VCaP (cell line): ENCODE measurements at regions not wholly inside any gene's neighbourhood (a gene's known extent, or its start where the extent isn't known, plus 50 kb on each side); places are given as distances from the start of the nearest gene placed in this dataset.

Source experiments
- H3K27ac ChIP-seq: fragments of 450-650 bp; 2 replicates; pipeline ENCODE4 v1.5.1; 2017
- TF ChIP-seq, protein P1 (sequence below): fragments of 450-650 bp; conservative IDR thresholded peaks from 2 replicates; pipeline ENCODE4 v1.5.1; 2017; ENCODE audit warnings: mild to moderate bottlenecking, moderate library complexity

DNA sequence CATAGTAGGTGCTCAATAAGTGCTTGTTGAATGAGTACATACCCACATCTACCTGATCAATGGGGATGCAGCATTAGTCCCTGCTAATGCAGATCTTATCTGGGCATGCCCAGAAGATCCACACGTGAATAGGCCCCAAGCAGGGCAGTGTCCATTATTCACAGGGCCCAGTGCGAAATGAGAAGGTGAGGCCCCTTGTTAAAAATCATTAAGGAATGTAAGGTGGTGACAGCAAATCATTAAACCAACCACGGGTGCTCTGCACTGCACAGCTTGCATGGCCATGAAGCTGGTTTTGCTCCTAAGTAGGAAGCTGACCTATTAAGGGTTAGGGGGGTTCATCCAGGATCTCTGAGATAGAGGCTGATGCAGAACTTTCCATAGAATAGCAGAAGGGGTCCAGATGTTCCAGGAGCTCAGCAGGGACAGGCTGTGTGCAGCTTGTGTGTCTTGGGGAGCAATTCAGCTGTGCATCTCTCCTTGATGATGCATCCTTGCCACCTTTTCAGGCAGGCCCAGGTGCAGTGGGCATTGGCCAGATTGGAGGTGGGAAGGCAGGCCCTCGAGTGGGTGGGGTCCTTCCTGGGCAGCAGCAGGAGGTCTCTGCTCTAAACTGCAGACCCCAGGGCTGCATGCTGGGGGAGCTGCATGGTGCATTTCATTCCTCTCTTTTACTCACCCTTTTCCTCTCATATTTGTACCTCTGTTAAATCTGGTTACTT lies 231.3 kb upstream of the PWP1 start:
- no peak overlapping the region for H3K27ac ChIP-seq
- TF ChIP-seq, protein P1, sequence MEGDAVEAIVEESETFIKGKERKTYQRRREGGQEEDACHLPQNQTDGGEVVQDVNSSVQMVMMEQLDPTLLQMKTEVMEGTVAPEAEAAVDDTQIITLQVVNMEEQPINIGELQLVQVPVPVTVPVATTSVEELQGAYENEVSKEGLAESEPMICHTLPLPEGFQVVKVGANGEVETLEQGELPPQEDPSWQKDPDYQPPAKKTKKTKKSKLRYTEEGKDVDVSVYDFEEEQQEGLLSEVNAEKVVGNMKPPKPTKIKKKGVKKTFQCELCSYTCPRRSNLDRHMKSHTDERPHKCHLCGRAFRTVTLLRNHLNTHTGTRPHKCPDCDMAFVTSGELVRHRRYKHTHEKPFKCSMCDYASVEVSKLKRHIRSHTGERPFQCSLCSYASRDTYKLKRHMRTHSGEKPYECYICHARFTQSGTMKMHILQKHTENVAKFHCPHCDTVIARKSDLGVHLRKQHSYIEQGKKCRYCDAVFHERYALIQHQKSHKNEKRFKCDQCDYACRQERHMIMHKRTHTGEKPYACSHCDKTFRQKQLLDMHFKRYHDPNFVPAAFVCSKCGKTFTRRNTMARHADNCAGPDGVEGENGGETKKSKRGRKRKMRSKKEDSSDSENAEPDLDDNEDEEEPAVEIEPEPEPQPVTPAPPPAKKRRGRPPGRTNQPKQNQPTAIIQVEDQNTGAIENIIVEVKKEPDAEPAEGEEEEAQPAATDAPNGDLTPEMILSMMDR, result no peak

DNA sequence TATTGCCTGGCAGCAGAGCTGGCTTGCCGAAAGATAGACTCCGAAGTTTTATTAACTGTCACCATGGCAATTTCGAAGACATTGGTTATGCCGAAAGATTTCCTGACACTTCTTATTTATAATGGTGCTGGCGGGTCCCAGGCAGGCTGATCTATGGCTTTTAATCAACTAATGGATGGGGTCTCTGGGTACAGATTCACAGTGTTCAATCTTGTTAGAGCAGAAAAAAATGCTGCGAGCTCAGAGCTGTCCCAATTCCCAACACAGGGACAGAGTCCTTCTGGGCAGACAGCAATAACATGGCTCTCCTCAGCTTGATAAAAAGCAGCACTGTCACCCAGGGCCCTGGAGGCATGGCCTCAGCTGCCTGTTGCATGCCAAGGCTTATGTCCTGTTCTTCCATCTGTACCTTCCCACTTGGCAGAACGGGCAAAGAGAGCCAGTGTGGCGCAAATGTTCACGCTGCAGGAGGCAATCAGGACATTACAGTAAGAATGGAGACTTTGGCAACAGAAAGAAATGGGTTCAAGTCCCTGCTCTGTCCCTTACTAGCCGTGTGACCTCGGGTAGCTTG lies 228.2 kb upstream of the PWP1 start:
- TF ChIP-seq, protein P1, result no peak

DNA sequence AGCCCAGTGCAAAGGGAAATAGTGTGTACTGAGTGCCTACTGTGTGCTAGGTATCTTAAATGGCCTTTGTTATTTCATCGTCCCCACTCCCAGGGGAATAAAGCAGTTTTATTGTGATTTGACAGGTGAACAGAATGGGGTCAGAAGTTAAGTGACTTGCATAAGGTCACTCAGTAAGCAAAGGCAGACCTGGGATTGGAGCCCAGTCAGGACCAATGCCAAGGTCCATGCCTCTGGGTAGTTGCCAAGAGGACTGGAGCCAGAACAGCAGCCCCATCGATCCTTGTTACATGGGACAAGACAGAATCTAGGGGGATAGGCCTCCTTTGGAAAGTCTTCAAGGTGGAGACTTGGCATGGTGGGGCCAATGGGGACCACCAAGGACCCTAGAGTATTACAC lies 227.4 kb upstream of the PWP1 start:
- TF ChIP-seq, protein P1, result no peak
- H3K27ac ChIP-seq, result no peak overlapping the region

More for the DNA sequence above, 228.2 kb upstream of the PWP1 start:
- H3K27ac ChIP-seq, result no peak overlapping the region

DNA sequence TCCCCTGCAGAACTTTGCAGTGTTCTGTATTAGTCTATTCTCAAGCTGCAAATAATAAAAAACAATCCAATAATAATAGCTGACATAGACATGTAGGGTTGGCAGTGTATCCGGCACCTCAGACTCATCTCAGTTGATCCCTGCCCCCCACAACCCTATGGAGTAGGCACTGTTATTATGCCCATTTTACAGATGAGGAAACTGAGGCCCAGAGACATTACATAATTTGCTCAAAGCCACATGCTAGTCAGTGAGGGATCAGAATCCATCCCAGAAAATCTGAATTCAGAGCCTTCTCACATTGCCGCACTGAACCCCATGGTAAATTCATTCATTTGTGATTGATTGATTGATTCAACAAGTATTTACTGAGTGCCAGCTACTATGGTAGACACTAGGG lies 226.6 kb upstream of the PWP1 start:
- TF ChIP-seq, protein P1, result no peak
- H3K27ac ChIP-seq, result no peak overlapping the region

DNA sequence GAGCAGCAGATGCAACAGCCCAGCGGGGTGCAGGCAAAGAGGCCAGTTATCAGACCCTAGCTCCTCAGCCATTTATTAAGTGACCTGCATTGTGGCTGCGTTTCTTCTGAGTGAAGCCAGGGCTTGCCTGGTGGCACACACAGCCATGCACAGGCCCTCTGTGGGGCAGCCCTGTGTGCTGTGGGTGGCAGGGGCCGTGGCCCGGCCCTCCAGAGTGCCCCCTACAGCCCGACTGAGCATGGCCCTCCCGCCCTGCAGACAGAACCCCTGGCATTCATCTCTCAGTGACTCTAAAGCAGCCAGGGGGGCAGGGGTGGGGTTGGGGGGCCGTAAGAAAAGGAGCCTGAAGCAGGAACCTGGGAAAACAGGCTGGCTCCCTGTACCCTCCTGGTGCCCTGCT lies 226.0 kb upstream of the PWP1 start:
- TF ChIP-seq, protein P1, result no peak
- H3K27ac ChIP-seq, result no peak overlapping the region

DNA sequence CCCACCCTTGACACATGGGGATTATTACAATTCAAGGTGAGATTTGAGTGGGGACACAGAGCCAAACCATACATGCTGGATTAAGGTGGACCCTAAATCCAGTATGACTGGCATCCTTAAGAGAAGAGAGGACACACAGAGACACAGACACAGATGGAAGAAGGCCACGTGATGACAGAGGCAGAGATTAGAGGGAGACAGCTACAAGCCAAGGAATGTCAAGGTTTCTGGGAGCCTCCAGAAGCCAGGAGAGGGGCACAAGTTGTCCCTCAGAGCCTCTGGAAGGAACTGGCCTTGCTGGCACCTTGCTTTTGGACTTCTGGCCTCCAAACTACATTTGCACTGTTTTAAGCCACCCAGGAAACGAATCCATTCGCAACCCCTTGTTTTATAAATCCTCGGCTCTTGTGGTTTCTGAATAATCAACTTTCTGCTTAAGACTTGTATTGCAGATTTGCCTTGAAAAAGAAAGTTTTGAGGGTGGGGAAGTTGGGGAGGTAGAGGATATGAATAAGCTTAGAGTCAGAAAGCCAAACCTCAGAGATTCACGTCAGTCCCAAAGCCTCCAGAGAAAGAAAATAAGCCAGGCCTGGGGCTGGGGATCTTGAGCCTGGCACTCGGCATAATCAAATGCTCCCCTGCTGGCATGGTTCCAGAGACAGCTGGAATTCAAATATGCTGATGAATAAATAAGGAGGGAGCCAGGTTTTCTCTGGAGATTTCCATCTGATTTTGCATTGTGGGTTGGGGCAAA lies 224.2 kb upstream of the PWP1 start:
- H3K27ac ChIP-seq, result no peak overlapping the region
- TF ChIP-seq, protein P1, result no peak
